Occipital lobe (tissue), 1 donor: ENCODE measurements at regions not wholly inside any gene's neighbourhood (a gene's known extent, or its start where the extent isn't known, plus 50 kb on each side); places are given as distances from the start of the nearest gene placed in this dataset.
"Not testable (repeated sequence)": the region's sequence is repeated elsewhere in the genome, so short reads cannot be mapped to it uniquely, and the experiment has no call there.

Experiments
- DNase-seq: peaks from one replicate; lab custom pipeline; 2025; lab: John Stamatoyannopoulos, UW

DNA sequence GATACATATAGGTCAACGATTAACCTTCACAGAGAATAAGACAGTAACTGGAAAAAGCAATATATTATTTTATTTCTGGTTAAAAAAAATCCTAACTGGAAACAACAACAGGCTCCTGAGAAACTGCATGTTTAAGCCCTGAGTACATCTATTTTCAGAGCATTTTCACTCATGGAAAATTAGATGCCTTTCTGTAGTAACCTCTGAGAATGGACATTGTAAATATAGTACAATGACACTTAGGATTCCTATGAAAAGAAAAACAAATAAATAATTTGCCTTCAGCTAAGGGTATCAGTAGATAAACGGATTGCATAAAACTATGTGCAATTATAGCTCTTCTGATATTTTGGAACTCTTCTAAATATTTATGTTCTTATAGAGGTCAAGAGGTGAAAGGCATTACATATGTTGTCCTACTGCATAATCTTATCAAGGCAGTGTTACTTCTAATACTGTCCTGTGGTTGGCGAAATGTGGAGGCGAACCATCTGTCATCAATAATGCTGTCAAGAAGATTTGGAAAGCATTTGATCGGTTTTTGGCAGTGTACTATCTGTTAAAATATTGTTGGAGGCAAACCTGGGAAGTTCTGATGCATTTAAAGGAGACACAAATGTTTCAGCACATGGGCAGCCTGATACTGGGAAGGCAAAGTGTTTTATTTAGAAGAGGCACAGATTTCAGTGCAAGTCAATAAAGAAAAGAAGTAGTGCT lies 381.8 kb downstream of the BTG1 start:
- no peak for DNase-seq

DNA sequence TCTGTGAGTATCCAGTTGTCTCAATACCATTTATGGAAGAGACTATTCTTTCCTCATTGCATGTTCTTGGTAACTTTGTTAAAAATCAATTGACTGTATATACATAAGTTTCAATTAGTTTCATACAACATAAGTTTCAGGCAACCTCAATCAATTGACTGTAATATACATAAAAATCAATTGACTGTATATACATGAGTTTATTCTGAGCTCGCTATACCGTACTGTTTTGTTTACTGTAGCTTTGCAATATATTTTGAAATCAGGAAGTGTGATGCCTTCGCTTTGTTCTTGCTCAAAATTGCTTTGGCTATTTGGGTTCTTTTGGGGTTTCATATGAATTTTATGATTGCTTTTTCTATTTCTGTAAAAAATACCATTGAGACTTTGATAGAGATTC lies 392.0 kb downstream of the BTG1 start:
- no peak for DNase-seq

DNA sequence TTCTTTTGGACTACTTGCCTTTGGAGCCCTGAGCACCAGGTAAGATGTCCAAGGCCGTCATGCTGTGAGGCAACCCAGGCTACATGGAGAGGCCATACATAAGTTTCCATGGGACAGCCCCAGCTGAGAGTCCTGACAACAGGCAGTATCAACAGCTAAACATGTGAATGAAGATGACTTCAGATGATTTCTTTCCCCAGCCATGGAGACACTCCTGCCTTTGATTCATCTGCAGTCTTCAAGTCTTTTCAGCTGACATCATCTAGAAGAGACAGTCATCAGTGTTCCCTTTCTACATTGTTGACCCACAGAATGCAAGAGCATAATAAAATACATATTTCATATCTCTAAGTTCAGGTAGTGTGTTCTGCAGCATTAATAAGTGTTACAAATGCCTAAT lies 398.7 kb downstream of the BTG1 start:
- DNase-seq, result no peak

DNA sequence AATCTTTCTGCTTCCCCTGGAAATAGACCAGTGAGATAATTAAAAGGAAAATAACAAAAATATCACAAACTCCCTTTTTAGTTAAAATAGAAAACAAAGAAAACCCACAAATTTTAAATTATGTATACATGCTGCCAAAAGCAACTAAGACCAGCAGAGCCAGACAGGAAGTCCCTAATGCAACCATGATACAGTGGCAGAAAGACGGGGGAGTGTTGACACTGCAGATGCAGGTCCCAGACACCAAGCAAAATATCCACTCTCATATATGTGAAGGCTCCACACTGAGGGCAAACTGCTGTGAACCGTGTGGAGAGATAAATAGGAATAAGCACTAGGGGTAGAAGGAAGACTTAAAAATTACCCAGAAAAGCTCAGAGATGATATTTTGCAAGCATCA lies 401.0 kb downstream of the BTG1 start:
- DNase-seq, result no peak

DNA sequence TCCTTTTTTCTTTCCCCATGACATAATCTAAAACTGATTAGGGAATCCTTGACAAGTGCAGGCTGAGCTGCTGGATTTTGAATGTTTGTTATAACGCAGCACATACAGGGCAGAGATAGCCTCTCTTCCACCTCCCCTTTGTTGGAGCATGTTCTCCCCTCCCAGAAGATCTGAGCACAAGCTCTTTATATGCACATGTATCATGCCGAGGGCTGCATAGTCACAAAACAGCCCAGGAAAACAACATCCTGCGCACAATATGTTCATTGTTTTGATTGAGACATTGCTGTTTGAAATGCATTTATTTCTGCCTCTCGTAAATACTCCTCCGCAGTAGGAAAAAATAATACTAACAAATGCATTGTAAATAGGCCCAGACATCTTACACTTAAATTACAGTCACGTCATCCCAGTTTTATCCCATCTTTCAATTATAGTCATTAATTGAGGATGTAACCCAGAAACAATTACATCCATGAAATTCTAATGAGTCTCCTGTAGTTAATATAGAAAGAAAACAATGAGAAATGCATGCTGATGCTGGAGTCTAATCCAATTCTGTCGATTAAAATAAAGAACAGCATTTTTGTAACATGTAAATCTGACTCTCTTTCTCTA lies 401.8 kb downstream of the BTG1 start:
- DNase-seq, result no peak

DNA sequence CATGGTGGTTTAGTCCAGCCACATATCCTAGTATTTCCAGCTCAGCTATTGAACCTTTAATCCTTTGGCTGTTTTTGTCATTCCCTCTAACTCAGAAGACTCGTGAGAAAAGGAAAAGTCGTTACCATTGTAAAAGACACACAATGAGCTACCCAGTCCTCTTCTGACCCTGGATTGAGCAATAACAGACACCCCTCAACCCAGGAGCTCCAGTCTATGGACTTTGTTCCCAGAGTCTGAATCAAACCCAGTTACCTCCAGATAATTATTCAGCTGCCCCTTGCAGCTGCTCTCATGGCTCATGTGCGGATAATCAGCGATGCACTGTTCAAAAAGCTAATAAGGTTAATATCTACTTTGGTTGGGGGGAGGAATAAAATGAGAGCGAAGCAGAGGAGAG lies 402.4 kb downstream of the BTG1 start:
- DNase-seq, result no peak

DNA sequence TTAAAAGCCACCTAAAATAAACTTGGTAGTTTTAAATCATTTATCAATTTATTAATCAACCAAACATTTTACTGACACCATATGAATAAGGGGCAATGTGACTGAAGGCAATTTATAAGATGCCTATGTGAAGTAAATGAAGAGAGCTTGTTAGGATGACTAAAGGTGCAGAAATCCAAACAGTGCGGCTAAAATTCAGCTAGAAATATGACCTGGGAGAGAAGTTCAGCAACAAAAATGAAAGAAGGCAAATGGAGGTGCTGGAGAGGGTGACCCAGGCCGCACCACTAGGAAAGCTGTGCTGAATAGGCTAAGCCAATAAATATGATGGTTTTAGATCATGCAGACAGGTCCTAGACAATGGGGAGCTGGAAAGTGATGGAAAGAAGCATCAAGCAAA lies 403.7 kb downstream of the BTG1 start:
- no peak for DNase-seq

DNA sequence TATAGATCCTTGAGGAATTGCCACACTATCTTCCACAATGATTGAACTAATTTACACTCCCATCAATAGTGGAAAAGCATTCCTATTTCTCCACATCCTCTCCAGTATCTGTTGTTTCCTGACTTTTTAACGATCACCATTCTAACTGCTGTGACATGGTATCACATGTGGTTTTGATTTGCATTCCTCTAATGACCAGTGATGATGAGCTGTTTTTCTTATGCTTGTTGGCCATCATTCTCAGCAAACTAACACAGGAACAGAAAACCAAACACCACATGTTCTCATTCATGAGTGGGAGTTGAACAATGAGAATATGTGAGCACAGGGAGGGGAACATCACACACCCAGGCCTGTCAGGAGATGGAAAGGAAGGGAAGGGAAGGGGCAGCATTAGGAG lies 411.8 kb downstream of the BTG1 start:
- not testable (repeated sequence) for DNase-seq

DNA sequence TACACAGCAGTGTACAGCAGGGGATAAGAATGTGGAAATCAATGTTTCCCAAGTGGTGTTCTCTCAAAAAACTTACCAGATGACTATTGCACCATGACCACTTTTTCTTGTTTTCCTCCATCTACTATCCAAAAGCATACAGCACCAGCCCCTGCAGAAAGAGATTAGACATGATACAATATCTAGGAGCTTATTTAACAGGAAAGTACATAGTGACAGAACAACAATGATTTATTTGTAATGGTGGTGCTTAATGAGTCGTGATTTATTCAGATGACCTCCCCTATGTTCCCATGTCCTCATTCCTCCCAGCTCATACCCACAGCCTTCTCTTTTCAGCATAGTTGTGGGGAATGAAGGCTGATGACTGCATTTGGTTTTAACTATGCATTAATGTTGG lies 413.6 kb downstream of the BTG1 start:
- no peak for DNase-seq

DNA sequence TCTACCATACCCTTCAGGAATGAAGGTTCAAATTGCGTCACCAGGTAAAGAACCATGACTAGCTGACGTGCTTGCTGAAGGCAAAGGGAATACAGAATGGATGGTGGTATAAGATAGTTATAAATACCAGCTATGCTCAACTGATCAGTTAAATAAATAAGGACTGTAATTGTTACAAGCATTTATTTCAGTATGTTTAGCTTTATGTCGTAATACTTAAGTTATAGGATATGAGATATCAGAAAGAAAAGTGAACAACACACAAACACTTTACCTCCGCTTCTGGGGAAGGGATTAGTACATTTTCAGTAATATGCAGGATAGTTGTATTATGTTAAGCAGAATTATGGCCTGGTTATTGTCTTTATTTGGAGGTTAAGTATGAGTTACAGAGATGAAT lies 416.1 kb downstream of the BTG1 start:
- DNase-seq, result no peak

DNA sequence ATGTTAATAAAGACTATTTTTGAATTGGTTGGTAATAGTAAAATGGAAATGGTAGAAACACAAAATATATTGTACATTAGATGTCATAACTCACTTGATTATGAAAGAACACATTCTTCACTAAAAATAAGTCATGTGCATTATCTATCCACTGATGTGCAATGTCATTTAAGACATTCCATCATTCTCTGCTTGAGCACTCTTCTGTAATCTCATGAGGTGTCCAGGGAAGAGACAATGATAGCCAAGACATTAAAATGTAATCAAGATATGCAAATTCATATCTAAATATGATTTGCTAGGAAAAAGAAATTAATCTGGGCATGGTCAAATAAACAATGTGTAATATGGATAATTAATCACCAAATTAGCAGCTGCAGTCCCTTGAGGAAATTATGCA lies 422.5 kb downstream of the BTG1 start:
- no peak for DNase-seq

DNA sequence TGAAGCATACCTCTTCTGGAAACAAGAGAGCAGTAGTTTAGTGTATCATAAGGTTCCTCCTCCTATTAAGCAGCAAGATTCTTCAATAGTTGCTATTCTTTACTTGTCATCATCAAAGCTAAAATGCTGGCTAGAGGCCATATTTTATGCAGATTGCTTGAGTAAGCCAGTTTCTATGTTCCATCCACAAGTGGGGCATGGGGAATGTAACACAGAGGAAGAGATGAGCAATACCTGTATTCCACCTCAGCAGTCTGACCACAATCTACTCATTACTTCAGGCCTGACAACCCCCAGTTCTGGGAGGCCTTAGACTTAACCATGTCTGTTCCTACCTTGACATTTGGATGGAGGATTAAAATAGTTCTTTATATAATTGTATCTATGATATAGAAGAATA lies 423.6 kb downstream of the BTG1 start:
- no peak for DNase-seq

DNA sequence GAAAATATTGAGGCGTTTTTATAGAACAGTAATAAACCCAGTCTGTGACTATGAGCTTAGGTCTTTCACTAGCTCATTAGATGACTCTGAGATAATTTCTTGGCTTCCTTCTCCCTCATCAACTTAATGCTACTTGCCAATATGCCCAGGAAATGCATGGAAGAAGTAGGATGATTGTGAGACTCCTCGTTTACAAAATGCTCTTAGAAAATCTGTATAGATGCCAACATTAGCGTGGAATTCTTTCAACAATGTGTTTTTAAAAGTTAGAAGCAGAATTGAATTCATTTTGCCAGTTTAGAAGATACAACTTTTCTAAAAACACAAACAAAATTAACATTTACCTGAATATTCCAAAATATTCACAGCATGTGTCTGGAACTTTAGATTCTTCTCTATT lies 424.6 kb downstream of the BTG1 start:
- no peak for DNase-seq

DNA sequence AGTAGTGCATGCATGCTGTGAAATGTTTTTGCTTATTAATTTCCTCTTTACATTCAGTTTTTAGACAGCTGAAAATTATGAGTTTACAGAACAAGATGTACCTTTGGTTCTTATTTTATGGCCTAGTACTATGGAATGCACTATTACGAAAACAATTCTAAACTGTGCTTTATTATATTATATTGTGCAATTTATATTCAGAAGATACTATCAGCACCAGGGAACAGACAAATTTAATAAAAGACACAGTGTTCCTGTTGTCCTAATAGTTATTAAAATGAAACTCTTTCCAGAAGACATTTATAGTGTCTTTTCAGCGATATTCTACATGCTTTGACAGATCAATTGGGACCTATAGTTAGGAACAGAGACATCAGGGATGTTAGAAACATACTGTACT lies 427.3 kb downstream of the BTG1 start:
- no peak for DNase-seq

DNA sequence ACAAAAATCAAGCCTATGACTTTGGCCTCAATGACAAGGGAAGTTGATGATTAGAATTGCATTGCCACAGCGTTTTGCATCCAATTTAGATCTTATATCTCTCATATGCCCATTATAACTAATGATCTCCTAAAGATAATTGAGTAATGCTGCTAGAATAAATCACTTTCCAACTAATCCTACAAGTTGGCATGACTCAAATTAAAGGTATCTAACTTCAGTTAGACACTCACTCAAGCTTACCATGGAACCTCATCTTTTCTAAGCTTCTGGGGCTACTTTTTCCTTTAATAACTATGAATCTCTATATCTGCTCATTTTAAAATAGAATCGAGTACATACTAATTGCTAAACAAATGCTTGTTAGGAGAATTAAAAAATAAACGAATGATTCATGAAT lies 427.8 kb downstream of the BTG1 start:
- no peak for DNase-seq

DNA sequence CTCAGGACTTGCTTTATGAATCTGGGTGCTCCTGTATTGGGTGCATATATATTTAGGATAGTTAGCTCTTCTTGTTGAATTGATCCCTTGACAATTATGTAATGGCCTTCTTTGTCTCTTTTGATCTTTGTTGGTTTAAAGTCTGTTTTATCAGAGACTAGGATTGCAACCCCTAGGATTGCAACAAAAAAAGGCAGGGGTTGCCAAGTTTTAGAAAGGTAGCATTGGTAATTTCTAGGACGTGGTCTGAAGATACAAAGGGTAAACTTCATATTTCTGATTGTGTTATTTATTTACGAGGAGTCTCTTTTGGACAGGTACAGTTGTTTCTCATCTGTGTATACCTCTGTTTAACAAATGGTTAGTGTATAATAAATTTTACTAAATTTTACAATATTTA lies 433.7 kb downstream of the BTG1 start:
- DNase-seq, result not testable (repeated sequence)

DNA sequence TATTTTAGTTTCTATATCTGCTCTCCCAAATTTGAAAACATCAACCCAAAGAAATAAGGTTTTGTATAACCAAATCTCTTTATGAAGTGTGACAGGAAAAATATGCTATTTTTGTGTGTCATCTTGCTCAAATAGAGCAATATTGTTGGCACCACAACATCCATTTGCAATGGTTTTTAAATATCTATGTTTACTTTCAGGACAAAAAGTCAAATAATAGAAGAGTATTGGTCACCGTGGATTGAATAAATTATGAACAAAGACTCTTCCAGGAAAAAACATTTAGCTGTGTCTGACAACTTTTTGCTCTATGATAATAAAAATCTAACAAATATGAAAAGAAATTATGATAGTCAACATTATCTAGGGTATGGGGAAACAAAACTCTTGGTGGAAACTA lies 439.2 kb downstream of the BTG1 start:
- no peak for DNase-seq

DNA sequence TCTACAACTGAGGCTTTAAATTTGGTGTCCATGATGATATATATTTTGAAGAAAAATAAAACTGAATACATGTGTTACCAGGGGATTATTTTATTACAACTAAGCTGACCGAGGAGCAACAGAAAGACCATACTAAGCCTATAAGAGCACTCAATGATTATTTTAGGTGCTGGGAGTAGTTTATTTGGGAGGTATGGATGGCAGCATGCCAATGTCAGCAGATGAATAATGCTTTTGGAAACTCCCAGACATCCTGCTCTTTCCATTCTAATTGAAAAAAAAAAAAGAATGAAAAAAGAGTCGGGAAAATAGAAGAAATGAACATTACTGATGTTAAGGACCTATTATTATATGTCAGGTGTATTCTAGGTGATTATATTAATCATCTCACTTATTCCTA lies 441.2 kb downstream of the BTG1 start:
- DNase-seq, result no peak

DNA sequence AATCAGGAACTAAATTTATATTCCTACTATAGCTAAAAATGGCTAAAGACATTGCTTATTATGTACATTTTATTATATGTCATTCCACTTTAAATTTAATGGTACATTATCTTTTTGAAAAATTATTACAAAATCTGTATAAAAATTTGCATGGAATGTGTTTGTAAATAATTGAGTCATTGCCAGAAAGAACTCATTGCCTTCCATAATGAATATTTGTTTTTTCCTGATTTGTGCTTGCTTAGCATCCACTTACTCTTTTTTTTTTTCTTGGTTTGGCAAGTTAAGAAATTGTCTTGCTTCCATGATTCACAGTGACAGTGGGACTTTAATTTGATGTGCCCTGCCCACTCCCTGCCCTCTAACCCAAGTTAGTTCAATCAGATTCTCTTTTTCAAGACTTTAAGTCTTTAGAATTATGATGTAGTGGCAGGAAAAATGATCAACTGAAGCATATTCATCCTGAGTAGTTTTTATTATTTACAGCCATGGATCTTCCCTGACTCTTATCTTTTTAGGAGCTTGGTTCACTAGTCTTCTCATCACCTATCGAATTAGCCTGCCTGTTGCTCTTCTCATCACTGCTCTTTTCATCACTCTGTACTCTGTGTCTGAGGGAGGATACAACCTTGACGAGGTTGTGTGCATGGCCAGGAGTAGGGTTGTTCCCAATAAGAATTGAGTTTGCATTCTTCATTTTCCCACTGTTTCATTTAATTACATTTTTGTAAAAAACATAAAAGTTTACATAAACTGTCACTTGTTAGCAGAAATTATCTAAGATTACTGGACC lies 442.0 kb downstream of the BTG1 start:
- DNase-seq, result no peak

DNA sequence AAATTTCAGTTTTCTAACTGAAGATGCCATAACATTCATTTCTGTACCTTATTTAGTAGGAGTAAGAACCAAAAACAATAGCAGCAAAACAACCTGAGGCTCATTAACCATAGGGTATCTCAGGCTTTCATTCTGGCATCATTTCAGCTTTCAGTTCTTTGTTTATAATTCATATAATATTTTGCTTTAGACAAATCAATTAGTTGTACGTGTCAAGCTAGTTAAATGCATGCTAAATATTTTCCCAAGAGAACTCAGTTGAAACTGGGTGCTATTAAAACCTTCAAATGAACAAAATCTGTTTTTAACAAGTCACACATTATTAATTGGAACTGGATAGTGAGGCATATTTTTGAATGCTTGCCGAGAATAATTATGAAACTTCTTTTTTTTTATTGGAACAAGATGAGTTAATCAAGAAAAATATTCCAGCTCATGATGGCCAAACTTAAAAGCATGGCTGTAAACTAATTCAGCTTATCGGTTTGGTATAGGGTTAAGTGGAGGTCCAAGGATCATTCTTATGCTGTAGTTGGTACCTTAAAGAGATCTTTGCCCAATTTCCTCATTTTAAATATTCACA lies 442.7 kb downstream of the BTG1 start:
- no peak for DNase-seq

DNA sequence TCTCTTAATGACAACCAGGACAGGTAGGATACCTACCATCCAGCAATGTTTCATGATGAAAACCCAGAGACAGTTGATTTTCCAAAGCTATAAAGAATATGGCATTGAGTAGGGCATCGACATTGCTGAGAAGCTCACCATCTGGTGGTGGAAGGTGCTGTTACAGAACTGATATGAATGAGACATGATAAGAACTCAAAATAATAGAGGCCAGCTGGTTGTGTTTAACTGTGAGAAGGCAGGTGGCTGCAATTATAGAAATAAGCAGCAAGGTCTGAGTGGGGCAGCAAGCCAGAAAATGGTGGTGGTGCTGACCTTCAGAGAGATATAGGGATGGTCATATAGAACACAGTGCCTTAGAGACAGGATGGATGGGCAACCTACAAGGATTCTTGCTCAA lies 449.7 kb downstream of the BTG1 start:
- no peak for DNase-seq

DNA sequence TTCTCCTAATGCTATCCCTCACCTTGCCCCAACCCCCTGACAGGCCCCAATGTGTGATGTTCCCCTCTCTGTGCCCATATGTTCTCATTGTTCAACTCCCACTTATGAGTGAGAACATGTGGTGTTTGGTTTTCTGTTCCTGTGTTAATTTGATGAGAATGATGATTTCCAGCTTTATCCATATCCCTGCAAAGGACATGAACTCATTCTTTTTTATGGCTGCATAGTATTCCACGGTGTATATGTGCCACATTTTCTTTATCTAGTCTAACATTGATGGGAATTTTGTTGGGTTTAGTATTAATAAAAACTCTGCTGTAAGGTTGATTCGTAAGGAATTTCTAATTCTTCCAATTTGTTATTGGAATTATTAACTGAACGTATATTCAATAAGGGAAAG lies 450.2 kb downstream of the BTG1 start:
- DNase-seq, result not testable (repeated sequence)

DNA sequence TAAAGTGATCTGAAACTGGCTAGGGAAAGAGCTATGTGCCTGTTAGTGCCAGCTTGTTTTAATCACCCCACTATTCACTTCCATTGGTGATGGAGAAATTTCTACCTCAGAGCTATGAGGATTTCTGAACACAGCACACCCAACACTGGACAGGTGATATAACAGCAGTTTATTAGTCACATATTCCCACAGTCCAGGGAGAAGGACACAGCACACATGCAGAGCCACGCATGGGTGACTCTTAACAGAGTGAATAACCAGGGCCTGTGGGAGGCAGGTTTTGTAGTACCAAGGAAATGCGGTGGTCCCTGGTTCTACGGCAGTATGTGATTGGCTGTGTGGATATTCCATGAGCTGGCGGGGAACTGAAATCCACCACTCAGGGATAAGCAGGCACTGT lies 455.1 kb downstream of the BTG1 start:
- no peak for DNase-seq
